Keratinocyte (primary cell): ENCODE measurements at regions not wholly inside any gene's neighbourhood (a gene's known extent, or its start where the extent isn't known, plus 50 kb on each side); places are given as distances from the start of the nearest gene placed in this dataset.

ENCODE experiments used
- DNase-seq: peaks from one replicate; pipeline ENCODE4 v3.0.0-alpha.2; 2011; ENCODE audit warnings: low read depth, missing footprints, low spot score
- FAIRE-seq: peaks from 2 replicates; lab custom pipeline; 2011; peaks lifted over from hg19 to GRCh38; lab: Jason Lieb, UNC
- H2AFZ ChIP-seq: 2 replicates; pipeline ENCODE4 v1.6.0; 2012; ENCODE audit warnings: low read length, control low read depth, inconsistent platforms; ENCODE audit not compliant: control insufficient read depth
- H3K27ac ChIP-seq: 2 replicates; pipeline ENCODE4 v1.5.1; 2011; ENCODE audit warnings: low read length; ENCODE audit not compliant: control insufficient read depth, insufficient read depth
- H3K27me3 ChIP-seq: 3 replicates; pipeline ENCODE4 v1.6.0; 2011; ENCODE audit warnings: low read length; ENCODE audit not compliant: control insufficient read depth, insufficient read depth; ENCODE audit errors: extremely low read depth
- H3K36me3 ChIP-seq, 2 experiments: 2 replicates in 1 of 2; 3 replicates in 1 of 2; pipeline ENCODE4 v1.5.1; 2011; ENCODE audit warnings: low read length in 2 of 2, mild to moderate bottlenecking in 1 of 2; ENCODE audit not compliant: control insufficient read depth in 2 of 2, insufficient read depth in 2 of 2; ENCODE audit errors: extremely low read depth in 1 of 2
- H3K4me1 ChIP-seq: 3 replicates; pipeline ENCODE4 v1.5.1; 2011; ENCODE audit warnings: low read length; ENCODE audit not compliant: control insufficient read depth, insufficient read depth; ENCODE audit errors: extremely low read depth
- H3K4me2 ChIP-seq: 3 replicates; pipeline ENCODE4 v1.6.0; 2011; ENCODE audit warnings: low read depth, low read length; ENCODE audit not compliant: control insufficient read depth, insufficient read depth; ENCODE audit errors: extremely low read depth
- H3K4me3 ChIP-seq, 3 experiments: fragments of 200-600 bp in 1 of 3; sonication (generic) in 1 of 3; 2 replicates in 2 of 3; 3 replicates in 1 of 3; pipeline ENCODE4 v1.5.1; 2011 to 2016; ENCODE audit warnings: low read length in 3 of 3, mild to moderate bottlenecking in 3 of 3, control low read depth in 2 of 3, inconsistent platforms in 1 of 3, low read depth in 1 of 3, mixed read lengths in 1 of 3, mixed run types in 1 of 3, moderate library complexity in 1 of 3; ENCODE audit not compliant: control insufficient read depth in 2 of 3, insufficient read depth in 2 of 3; ENCODE audit errors: extremely low read depth in 1 of 3
- H3K79me2 ChIP-seq: 2 replicates; pipeline ENCODE4 v1.6.0; 2012; ENCODE audit warnings: low read length; ENCODE audit not compliant: control insufficient read depth, insufficient read depth
- H3K9ac ChIP-seq: 3 replicates; pipeline ENCODE4 v1.6.0; 2011; ENCODE audit warnings: low read length; ENCODE audit not compliant: control insufficient read depth, insufficient read depth; ENCODE audit errors: extremely low read depth
- H3K9me1 ChIP-seq: 3 replicates; pipeline ENCODE4 v1.6.0; 2011; ENCODE audit warnings: low read length; ENCODE audit not compliant: control insufficient read depth, insufficient read depth; ENCODE audit errors: extremely low read depth
- H3K9me3 ChIP-seq: 2 replicates; pipeline ENCODE4 v1.5.1; 2012; ENCODE audit warnings: low read depth, low read length; ENCODE audit not compliant: control insufficient read depth
- H4K20me1 ChIP-seq: 3 replicates; pipeline ENCODE4 v1.6.0; 2011; ENCODE audit warnings: low read length; ENCODE audit not compliant: control insufficient read depth, insufficient read depth; ENCODE audit errors: extremely low read depth
- EZH2 ChIP-seq: IDR thresholded peaks from one replicate; pipeline ENCODE4 v1.6.1; 2012; ENCODE audit warnings: inconsistent platforms, mild to moderate bottlenecking, low read length, moderate library complexity
- dilution Hi-C: fragments of 300-500 bp; cut with MboI; formaldehyde crosslinking; loops from one replicate; pipeline ENCODE4 v1.7.0; 2020; ENCODE audit warnings: low sequenced_read_pairs; ENCODE audit not compliant: extremely low pct_ligation_motif_present
- TF ChIP-seq, protein P1 (sequence below), 3 experiments: IDR thresholded peaks in 1 of 3; conservative IDR thresholded peaks in 1 of 3; optimal IDR thresholded peaks in 1 of 3; 2 replicates in 2 of 3; 3 replicates in 1 of 3; pipeline versions ENCODE3 to v1.5.1; 2011; ENCODE audit warnings: low read length in 3 of 3, mild to moderate bottlenecking in 3 of 3, moderate library complexity in 2 of 3, control low read depth in 1 of 3, inconsistent platforms in 1 of 3; ENCODE audit not compliant: insufficient read depth in 2 of 3; ENCODE audit errors: extremely low read depth in 1 of 3

DNA sequence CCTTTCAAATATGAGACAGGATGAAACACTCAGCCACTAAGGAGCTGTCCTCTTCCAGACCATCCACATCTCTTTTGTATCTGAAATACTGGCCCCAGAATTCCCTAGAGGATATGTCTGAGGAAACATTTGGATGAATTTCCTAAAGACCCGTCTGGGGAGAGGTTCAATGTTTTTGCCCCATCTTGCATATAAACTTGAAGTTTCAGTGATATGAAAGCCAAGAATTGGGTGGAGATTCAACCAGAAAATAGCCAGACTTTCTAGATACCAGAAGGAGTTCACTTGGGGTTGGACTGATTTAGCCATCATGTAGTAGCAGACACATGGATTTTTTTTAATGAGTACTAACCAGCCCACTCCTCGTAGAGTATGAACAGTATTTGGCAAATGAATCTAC is 182.0 kb downstream of the PLPP3 start:
- Histone ChIP-seq H3K27me3 (no peaks in the 10 kb centered on the region), H3K79me2 (no peaks in the 10 kb centered on the region), H3K9me1 (no peaks in the 10 kb centered on the region), H3K4me3 (no peak overlapping the region), H3K4me2 (no peak overlapping the region), H2AFZ (no peak overlapping the region), H3K9ac (no peak overlapping the region), H4K20me1 (no peaks in the 10 kb centered on the region), H3K4me1 (no peaks in the 10 kb centered on the region), H3K9me3 (no peaks in the 10 kb centered on the region), H3K27ac (no peak overlapping the region), H3K36me3 (no peaks in the 10 kb centered on the region)
- FAIRE-seq (no peak), DNase-seq (no peak)
- dilution Hi-C loops: no loop called here
- TF ChIP-seq EZH2: no peak
- TF ChIP-seq, protein P1, sequence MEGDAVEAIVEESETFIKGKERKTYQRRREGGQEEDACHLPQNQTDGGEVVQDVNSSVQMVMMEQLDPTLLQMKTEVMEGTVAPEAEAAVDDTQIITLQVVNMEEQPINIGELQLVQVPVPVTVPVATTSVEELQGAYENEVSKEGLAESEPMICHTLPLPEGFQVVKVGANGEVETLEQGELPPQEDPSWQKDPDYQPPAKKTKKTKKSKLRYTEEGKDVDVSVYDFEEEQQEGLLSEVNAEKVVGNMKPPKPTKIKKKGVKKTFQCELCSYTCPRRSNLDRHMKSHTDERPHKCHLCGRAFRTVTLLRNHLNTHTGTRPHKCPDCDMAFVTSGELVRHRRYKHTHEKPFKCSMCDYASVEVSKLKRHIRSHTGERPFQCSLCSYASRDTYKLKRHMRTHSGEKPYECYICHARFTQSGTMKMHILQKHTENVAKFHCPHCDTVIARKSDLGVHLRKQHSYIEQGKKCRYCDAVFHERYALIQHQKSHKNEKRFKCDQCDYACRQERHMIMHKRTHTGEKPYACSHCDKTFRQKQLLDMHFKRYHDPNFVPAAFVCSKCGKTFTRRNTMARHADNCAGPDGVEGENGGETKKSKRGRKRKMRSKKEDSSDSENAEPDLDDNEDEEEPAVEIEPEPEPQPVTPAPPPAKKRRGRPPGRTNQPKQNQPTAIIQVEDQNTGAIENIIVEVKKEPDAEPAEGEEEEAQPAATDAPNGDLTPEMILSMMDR (optimal IDR thresholded peaks at IDR 0.05 in 1 of 3, IDR thresholded peaks at IDR 0.05 in 1 of 3, conservative IDR thresholded peaks at IDR 0.05 in 1 of 3; ENCODE audit: extremely low read depth in 1 of 3, insufficient read depth in 2 of 3, low read length in 3 of 3): no peak

DNA sequence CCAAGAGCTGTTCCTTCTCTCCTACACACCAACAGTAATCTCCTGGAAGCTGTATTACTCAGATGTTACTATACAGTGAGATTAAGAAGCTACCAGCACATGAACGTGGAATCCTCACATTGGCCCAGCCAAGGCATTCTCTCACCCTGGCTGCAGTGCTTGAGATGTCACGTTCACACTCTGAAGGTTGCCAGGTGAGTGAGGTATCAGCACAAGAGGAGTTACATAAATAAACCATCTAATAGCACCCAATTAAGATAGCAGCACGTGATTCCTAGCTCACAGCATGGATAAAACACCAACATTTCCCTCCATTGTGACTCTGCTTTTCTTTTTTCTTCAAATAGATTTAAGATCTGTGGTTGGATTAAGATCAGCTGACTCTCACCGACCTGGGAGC is 182.8 kb downstream of the PLPP3 start:
- FAIRE-seq: no peak

More for the DNA sequence above, 182.8 kb downstream of the PLPP3 start:
- Histone ChIP-seq H3K9me1 (no peaks in the 10 kb centered on the region), H3K36me3 (no peaks in the 10 kb centered on the region), H3K4me3 (no peak overlapping the region), H3K9ac (no peak overlapping the region), H2AFZ (no peak overlapping the region), H3K9me3 (no peaks in the 10 kb centered on the region), H3K27me3 (no peaks in the 10 kb centered on the region), H3K4me1 (no peaks in the 10 kb centered on the region), H3K4me2 (no peak overlapping the region), H3K79me2 (no peaks in the 10 kb centered on the region), H3K27ac (no peak overlapping the region), H4K20me1 (no peaks in the 10 kb centered on the region)
- TF ChIP-seq EZH2: no peak
- TF ChIP-seq, protein P1 (optimal IDR thresholded peaks at IDR 0.05 in 1 of 3, IDR thresholded peaks at IDR 0.05 in 1 of 3, conservative IDR thresholded peaks at IDR 0.05 in 1 of 3; ENCODE audit: extremely low read depth in 1 of 3, insufficient read depth in 2 of 3, low read length in 3 of 3): no peak
- no peak for DNase-seq
- dilution Hi-C loops: no loop called here
